GM23338 (cell line): ENCODE measurements at regions not wholly inside any gene's neighbourhood (a gene's known extent, or its start where the extent isn't known, plus 50 kb on each side); places are given as distances from the start of the nearest gene placed in this dataset.

Experiments used
- ATAC-seq: fragments of 200-7000 bp; cut with Tn5 transposase; 3 replicates; pipeline ENCODE4 v1.9.1; 2020
- DNase-seq: peaks from one replicate; pipeline ENCODE4 v3.0.0-alpha.2; 2015; ENCODE audit warnings: low spot score
- H2AFZ ChIP-seq: fragments of 200-600 bp; sonication (generic); 2 replicates; pipeline ENCODE4 v1.8.0; 2016; ENCODE audit warnings: antibody characterized with exemption, mild to moderate bottlenecking, moderate library complexity
- H3F3A ChIP-seq: fragments of 200-600 bp; sonication (generic); replicated peaks from 2 replicates; pipeline ENCODE4 v1.8.0; 2017; ENCODE audit warnings: antibody characterized with exemption, mixed run types, low read depth
- H3K27ac ChIP-seq: fragments of 200-600 bp; sonication (generic); 2 replicates; pipeline ENCODE4 v1.6.1; 2016; ENCODE audit warnings: low read depth
- H3K27me3 ChIP-seq: fragments of 200-600 bp; sonication (generic); 2 replicates; pipeline ENCODE4 v1.8.0; 2016; ENCODE audit warnings: mild to moderate bottlenecking, mixed run types, moderate library complexity; ENCODE audit not compliant: insufficient read depth
- H3K36me3 ChIP-seq: fragments of 200-600 bp; sonication (generic); 2 replicates; pipeline ENCODE4 v1.8.0; 2016; ENCODE audit warnings: mild to moderate bottlenecking; ENCODE audit not compliant: insufficient read depth
- H3K4me1 ChIP-seq: fragments of 200-600 bp; sonication (generic); 2 replicates; pipeline ENCODE4 v1.8.0; 2016; ENCODE audit warnings: mild to moderate bottlenecking, moderate library complexity; ENCODE audit not compliant: insufficient read depth
- H3K4me2 ChIP-seq: fragments of 200-600 bp; sonication (generic); 2 replicates; pipeline ENCODE4 v1.7.1; 2017; ENCODE audit warnings: mixed run types
- H3K4me3 ChIP-seq: fragments of 200-600 bp; sonication (generic); 2 replicates; pipeline ENCODE4 v1.6.1; 2016; ENCODE audit warnings: mixed run types
- H3K79me2 ChIP-seq: fragments of 200-600 bp; sonication (generic); replicated peaks from 2 replicates; pipeline ENCODE4 v1.8.0; 2017; ENCODE audit warnings: mild to moderate bottlenecking; ENCODE audit not compliant: insufficient read depth
- H3K9me2 ChIP-seq: fragments of 200-600 bp; sonication (generic); 2 replicates; pipeline ENCODE4 v1.8.0; 2017; ENCODE audit not compliant: insufficient read depth
- H4K20me1 ChIP-seq: fragments of 200-600 bp; sonication (generic); replicated peaks from 2 replicates; pipeline ENCODE4 v1.8.0; 2017; ENCODE audit warnings: mild to moderate bottlenecking; ENCODE audit not compliant: insufficient read depth
- H3K27ac Mint-ChIP-seq: 2 replicates; pipeline ENCODE4 v1.8.0; 2020; ENCODE audit warnings: inconsistent platforms, mild to moderate bottlenecking, moderate library complexity, mixed read lengths
- H3K27me3 Mint-ChIP-seq: 3 replicates; pipeline ENCODE4 v1.8.0; 2022; ENCODE audit warnings: low read depth, mild to moderate bottlenecking, moderate library complexity, mixed read lengths, inconsistent platforms; ENCODE audit not compliant: insufficient read depth, poor library complexity
- H3K36me3 Mint-ChIP-seq: 3 replicates; pipeline ENCODE4 v1.8.0; 2021; ENCODE audit warnings: low read depth, mild to moderate bottlenecking, inconsistent platforms, moderate library complexity, mixed read lengths
- H3K4me1 Mint-ChIP-seq: 3 replicates; pipeline ENCODE4 v1.8.0; 2020; ENCODE audit warnings: mild to moderate bottlenecking, inconsistent platforms, mixed read lengths
- H3K4me3 Mint-ChIP-seq: 3 replicates; pipeline ENCODE4 v1.8.0; 2021; ENCODE audit warnings: moderate library complexity, mild to moderate bottlenecking, inconsistent platforms, mixed read lengths
- H3K9me3 Mint-ChIP-seq: 3 replicates; pipeline ENCODE4 v1.8.0; 2020; ENCODE audit warnings: moderate library complexity, mild to moderate bottlenecking, inconsistent platforms, mixed read lengths
- CREB1 ChIP-seq: fragments of 250-450 bp; sonication (Bioruptor Pico); IDR thresholded peaks from 2 replicates; pipeline ENCODE4 v1.5.0; 2020; ENCODE audit warnings: low read depth, mild to moderate bottlenecking, moderate library complexity
- EZH2 ChIP-seq: fragments of 200-600 bp; sonication (generic); IDR thresholded peaks from one replicate; pipeline ENCODE4 v1.8.0; 2017; ENCODE audit warnings: antibody characterized with exemption, mild to moderate bottlenecking, low read depth; ENCODE audit not compliant: unreplicated experiment
- EZH2phosphoT487 ChIP-seq: fragments of 200-600 bp; sonication (generic); IDR thresholded peaks from one replicate; pipeline ENCODE4 v1.8.1; 2018; ENCODE audit warnings: antibody characterized with exemption; ENCODE audit not compliant: unreplicated experiment
- JUNB ChIP-seq: IDR thresholded peaks from one replicate; pipeline ENCODE4 v1.6.1; 2016; ENCODE audit warnings: antibody characterized with exemption; ENCODE audit not compliant: unreplicated experiment
- NANOG ChIP-seq: IDR thresholded peaks from 2 replicates; pipeline ENCODE4 v1.6.1; 2016; ENCODE audit warnings: antibody characterized with exemption, borderline replicate concordance
- POLR2AphosphoS5 ChIP-seq: IDR thresholded peaks from 2 replicates; pipeline ENCODE4 v1.6.1; 2016; ENCODE audit warnings: antibody characterized with exemption, low read depth
- STAT1 ChIP-seq: IDR thresholded peaks from one replicate; pipeline ENCODE4 v1.6.1; 2016; ENCODE audit warnings: antibody characterized with exemption; ENCODE audit not compliant: unreplicated experiment
- ZNF114 ChIP-seq: fragments of 250-450 bp; sonication (Bioruptor Pico); IDR thresholded peaks from 2 replicates; pipeline ENCODE4 v1.5.0; 2020; ENCODE audit warnings: mild to moderate bottlenecking, moderate library complexity
- ZNF331 ChIP-seq: fragments of 250-450 bp; sonication (Bioruptor Pico); IDR thresholded peaks from 2 replicates; pipeline ENCODE4 v1.5.0; 2020; ENCODE audit warnings: low read depth, mild to moderate bottlenecking, moderate library complexity
- TF ChIP-seq, protein P1 (sequence below): IDR thresholded peaks from 2 replicates; pipeline ENCODE4 v1.6.1; 2016; ENCODE audit warnings: antibody characterized with exemption
- TF ChIP-seq, protein P2 (sequence below): IDR thresholded peaks from one replicate; pipeline ENCODE4 v1.6.1; 2018; ENCODE audit warnings: antibody characterized with exemption; ENCODE audit not compliant: unreplicated experiment
- TF ChIP-seq, protein P3 (sequence below), 2 experiments: fragments of 200-600 bp in 1 of 2; sonication (generic) in 1 of 2; conservative IDR thresholded peaks; 2 replicates each; pipeline versions ENCODE4 v1.5.1 to v1.6.1; 2016 to 2017; ENCODE audit warnings: antibody characterized with exemption in 2 of 2, low read depth in 2 of 2, mild to moderate bottlenecking in 2 of 2, moderate library complexity in 1 of 2
- TF ChIP-seq, protein P4 (sequence below): fragments of 250-450 bp; sonication (Bioruptor Pico); IDR thresholded peaks from 2 replicates; pipeline ENCODE4 v1.5.0; 2020; ENCODE audit warnings: mild to moderate bottlenecking, moderate library complexity

DNA sequence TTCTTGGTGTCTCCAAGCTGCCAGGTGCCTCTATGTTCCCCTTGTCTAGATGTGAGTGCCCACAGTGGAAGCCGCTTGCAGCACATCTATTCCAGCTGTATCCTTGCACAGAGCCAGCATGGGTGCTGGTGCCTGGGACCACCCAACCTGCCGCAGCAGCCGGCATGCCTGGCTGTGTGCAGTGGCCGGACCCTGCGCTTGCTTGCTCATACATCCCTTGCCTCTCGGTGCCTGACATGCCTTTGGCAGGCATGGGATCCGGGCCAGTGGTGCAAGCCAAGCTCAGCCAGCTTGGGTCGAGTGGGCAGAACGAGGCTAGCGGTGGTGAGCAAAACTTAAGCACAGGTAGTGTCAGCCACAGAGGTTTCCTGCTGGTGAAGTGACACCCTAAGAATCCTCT is 355.1 kb downstream of the TLL1 start:
- DNase-seq (no peak), ATAC-seq (no peak)
- no peaks in the 10 kb centered on the region for H4K20me1 ChIP-seq
- no peaks in the 10 kb centered on the region for H3F3A ChIP-seq
- Mint-ChIP-seq H3K4me3 (no peak overlapping the region), H3K27ac (no peak overlapping the region), H3K36me3 (peaks cover 7% of the 10 kb centered on the region; the same call in 2 of the 3 replicates), H3K27me3 (no peaks in the 10 kb centered on the region), H3K4me1 (no peaks in the 10 kb centered on the region), H3K9me3 (peaks cover 15% of the 10 kb centered on the region)
- no peaks in the 10 kb centered on the region for H3K27me3 ChIP-seq
- no peaks in the 10 kb centered on the region for H3K79me2 ChIP-seq
- no peak overlapping the region for H3K27ac ChIP-seq
- no peaks in the 10 kb centered on the region; the same call in 1 of the 2 replicates for H3K9me2 ChIP-seq
- H3K4me2 ChIP-seq, result no peak overlapping the region
- no peaks in the 10 kb centered on the region for H3K36me3 ChIP-seq
- H2AFZ ChIP-seq, result no peak overlapping the region
- no peaks in the 10 kb centered on the region for H3K4me1 ChIP-seq
- H3K4me3 ChIP-seq, result no peak overlapping the region
- TF ChIP-seq POLR2AphosphoS5 (no peak), NANOG (no peak), JUNB (no peak), CREB1 (CRISPR knock-in tag) (no peak), EZH2phosphoT487 (no peak), STAT1 (no peak), ZNF331 (CRISPR knock-in tag) (no peak), ZNF114 (CRISPR knock-in tag) (no peak), EZH2 (no peak)
- TF ChIP-seq, protein P1, sequence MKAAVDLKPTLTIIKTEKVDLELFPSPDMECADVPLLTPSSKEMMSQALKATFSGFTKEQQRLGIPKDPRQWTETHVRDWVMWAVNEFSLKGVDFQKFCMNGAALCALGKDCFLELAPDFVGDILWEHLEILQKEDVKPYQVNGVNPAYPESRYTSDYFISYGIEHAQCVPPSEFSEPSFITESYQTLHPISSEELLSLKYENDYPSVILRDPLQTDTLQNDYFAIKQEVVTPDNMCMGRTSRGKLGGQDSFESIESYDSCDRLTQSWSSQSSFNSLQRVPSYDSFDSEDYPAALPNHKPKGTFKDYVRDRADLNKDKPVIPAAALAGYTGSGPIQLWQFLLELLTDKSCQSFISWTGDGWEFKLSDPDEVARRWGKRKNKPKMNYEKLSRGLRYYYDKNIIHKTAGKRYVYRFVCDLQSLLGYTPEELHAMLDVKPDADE, result no peak
- TF ChIP-seq, protein P2, sequence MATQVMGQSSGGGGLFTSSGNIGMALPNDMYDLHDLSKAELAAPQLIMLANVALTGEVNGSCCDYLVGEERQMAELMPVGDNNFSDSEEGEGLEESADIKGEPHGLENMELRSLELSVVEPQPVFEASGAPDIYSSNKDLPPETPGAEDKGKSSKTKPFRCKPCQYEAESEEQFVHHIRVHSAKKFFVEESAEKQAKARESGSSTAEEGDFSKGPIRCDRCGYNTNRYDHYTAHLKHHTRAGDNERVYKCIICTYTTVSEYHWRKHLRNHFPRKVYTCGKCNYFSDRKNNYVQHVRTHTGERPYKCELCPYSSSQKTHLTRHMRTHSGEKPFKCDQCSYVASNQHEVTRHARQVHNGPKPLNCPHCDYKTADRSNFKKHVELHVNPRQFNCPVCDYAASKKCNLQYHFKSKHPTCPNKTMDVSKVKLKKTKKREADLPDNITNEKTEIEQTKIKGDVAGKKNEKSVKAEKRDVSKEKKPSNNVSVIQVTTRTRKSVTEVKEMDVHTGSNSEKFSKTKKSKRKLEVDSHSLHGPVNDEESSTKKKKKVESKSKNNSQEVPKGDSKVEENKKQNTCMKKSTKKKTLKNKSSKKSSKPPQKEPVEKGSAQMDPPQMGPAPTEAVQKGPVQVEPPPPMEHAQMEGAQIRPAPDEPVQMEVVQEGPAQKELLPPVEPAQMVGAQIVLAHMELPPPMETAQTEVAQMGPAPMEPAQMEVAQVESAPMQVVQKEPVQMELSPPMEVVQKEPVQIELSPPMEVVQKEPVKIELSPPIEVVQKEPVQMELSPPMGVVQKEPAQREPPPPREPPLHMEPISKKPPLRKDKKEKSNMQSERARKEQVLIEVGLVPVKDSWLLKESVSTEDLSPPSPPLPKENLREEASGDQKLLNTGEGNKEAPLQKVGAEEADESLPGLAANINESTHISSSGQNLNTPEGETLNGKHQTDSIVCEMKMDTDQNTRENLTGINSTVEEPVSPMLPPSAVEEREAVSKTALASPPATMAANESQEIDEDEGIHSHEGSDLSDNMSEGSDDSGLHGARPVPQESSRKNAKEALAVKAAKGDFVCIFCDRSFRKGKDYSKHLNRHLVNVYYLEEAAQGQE, result no peak
- TF ChIP-seq, protein P3, sequence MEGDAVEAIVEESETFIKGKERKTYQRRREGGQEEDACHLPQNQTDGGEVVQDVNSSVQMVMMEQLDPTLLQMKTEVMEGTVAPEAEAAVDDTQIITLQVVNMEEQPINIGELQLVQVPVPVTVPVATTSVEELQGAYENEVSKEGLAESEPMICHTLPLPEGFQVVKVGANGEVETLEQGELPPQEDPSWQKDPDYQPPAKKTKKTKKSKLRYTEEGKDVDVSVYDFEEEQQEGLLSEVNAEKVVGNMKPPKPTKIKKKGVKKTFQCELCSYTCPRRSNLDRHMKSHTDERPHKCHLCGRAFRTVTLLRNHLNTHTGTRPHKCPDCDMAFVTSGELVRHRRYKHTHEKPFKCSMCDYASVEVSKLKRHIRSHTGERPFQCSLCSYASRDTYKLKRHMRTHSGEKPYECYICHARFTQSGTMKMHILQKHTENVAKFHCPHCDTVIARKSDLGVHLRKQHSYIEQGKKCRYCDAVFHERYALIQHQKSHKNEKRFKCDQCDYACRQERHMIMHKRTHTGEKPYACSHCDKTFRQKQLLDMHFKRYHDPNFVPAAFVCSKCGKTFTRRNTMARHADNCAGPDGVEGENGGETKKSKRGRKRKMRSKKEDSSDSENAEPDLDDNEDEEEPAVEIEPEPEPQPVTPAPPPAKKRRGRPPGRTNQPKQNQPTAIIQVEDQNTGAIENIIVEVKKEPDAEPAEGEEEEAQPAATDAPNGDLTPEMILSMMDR (conservative IDR thresholded peaks at IDR 0.05; ENCODE audit: low read depth in 2 of 2), result no peak
- TF ChIP-seq, protein P4, sequence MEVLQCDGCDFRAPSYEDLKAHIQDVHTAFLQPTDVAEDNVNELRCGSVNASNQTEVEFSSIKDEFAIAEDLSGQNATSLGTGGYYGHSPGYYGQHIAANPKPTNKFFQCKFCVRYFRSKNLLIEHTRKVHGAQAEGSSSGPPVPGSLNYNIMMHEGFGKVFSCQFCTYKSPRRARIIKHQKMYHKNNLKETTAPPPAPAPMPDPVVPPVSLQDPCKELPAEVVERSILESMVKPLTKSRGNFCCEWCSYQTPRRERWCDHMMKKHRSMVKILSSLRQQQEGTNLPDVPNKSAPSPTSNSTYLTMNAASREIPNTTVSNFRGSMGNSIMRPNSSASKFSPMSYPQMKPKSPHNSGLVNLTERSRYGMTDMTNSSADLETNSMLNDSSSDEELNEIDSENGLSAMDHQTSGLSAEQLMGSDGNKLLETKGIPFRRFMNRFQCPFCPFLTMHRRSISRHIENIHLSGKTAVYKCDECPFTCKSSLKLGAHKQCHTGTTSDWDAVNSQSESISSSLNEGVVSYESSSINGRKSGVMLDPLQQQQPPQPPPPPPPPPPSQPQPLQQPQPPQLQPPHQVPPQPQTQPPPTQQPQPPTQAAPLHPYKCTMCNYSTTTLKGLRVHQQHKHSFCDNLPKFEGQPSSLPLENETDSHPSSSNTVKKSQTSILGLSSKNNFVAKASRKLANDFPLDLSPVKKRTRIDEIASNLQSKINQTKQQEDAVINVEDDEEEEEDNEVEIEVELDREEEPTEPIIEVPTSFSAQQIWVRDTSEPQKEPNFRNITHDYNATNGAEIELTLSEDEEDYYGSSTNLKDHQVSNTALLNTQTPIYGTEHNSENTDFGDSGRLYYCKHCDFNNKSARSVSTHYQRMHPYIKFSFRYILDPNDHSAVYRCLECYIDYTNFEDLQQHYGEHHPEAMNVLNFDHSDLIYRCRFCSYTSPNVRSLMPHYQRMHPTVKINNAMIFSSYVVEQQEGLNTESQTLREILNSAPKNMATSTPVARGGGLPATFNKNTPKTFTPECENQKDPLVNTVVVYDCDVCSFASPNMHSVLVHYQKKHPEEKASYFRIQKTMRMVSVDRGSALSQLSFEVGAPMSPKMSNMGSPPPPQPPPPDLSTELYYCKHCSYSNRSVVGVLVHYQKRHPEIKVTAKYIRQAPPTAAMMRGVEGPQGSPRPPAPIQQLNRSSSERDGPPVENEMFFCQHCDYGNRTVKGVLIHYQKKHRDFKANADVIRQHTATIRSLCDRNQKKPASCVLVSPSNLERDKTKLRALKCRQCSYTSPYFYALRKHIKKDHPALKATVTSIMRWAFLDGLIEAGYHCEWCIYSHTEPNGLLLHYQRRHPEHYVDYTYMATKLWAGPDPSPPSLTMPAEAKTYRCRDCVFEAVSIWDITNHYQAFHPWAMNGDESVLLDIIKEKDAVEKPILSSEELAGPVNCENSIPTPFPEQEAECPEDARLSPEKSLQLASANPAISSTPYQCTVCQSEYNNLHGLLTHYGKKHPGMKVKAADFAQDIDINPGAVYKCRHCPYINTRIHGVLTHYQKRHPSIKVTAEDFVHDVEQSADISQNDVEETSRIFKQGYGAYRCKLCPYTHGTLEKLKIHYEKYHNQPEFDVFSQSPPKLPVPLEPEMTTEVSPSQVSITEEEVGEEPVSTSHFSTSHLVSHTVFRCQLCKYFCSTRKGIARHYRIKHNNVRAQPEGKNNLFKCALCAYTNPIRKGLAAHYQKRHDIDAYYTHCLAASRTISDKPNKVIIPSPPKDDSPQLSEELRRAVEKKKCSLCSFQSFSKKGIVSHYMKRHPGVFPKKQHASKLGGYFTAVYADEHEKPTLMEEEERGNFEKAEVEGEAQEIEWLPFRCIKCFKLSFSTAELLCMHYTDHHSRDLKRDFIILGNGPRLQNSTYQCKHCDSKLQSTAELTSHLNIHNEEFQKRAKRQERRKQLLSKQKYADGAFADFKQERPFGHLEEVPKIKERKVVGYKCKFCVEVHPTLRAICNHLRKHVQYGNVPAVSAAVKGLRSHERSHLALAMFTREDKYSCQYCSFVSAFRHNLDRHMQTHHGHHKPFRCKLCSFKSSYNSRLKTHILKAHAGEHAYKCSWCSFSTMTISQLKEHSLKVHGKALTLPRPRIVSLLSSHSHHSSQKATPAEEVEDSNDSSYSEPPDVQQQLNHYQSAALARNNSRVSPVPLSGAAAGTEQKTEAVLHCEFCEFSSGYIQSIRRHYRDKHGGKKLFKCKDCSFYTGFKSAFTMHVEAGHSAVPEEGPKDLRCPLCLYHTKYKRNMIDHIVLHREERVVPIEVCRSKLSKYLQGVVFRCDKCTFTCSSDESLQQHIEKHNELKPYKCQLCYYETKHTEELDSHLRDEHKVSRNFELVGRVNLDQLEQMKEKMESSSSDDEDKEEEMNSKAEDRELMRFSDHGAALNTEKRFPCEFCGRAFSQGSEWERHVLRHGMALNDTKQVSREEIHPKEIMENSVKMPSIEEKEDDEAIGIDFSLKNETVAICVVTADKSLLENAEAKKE (CRISPR knock-in tag), result no peak
